Kidney glomerular epithelial cell (primary cell): ENCODE measurements at regions not wholly inside any gene's neighbourhood (a gene's known extent, or its start where the extent isn't known, plus 50 kb on each side); places are given as distances from the start of the nearest gene placed in this dataset.

ENCODE experiments used
- DNase-seq: peaks from one replicate; lab custom pipeline; 2025; lab: John Stamatoyannopoulos, UW

DNA sequence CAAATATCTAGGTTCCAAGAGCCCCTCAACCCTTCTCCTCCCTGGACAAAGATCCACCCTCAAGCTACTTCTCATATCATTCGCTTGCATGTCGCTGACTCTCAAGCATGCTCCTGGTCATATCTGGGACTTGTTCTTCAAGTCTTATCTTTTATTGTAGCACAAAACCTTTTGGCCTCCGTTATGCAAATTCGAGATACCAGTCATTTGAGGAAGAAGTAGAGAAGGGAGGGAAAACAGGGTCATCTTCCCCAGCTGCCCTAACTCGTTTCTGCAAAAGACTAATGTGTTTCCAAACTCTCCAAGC is 63.8 kb upstream of the ETS2 start:
- DNase-seq, result no peak

GRCh38 chr21:38742580-38743260 is 63.0 kb upstream of the ETS2 start:
- no peak for DNase-seq

DNA sequence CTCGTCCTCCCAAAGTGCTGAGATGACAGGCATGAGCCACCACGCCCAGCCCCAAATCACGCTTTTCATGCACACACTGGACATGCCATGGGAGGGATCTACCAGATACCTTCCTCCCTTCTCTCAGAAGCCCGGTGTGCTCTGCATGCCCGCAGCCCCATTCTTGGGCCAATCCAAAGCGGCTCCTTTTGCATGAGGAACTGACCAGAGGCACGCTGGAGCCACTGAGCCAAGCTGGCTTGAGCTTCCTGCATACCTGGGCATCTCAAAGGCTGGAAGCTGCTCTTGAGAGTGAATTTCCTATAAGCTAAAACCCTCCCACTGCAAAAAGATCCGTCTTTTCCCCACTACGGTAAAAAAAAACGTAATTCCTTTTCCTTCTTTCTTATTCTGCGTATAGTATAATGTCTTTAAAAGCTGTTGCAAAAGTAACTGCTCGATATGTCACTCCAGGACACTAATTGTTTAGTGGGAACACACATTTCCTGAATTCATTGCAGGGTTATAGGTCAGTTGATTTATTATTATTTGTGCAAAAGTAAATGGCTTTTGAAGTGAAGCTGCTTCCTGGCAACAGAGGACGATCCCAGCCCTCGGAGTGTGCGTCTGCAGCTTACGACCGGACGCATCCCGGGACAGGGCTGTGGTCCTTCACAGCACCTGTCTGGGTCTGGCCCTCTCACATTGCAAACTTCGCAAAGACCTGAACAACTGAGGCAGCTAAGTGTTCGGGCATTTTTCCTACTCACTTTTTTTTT is 61.8 kb upstream of the ETS2 start:
- no peak for DNase-seq

GRCh38 chr21:38744861-38745260 is 60.9 kb upstream of the ETS2 start:
- DNase-seq, result no peak

DNA sequence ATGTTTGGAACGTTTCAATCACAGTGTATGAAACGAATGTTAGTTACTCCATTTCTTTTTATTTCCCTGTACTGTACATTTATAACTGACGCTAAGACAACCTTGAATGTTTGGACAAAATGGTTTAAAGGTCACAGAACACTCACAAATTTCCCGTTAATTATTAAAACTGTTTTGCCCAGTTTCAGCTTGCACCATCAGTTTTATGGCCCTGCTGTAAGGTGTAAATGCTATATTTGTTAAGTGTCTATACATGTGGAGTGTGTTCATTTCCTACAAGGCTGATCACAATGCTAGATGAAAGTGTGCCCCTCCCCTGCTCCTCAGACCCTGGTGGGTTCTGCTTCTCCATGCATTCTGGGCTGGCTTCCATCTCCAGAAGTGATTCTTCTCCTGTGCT is 57.9 kb upstream of the ETS2 start:
- no peak for DNase-seq

DNA sequence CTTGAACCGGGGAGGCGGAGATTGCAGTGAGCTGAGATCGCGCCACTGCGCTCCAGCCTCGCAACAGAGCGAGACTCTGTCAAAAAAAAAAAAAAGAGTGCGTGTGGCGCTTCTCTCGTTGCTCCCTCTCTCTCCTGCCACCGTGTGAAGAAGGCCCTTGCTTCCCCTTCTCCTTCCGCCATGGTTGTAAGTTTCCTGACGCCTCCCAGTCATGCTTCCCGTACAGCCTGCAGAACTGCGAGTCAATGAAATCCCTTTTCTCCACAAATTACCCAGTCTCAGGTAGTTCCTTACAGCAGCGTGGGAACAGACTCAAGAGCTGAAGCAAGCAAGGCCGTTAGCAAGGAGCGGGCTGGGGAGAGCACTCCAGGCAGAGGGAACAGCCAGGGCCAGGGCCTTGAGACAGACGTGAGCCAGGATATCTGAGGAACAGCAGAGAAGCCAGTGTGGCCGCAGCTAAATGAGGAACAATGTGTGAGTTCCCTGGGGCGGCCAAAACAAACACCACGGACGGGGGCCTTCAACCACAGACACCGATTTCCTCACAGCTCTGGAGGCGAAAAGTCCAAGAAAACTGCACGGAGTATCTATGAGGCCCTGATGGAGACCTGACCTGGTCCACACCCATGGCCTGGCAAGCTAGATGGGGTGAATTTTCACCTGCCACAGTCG is 54.2 kb upstream of the ETS2 start:
- DNase-seq, result no peak

- no peak for DNase-seq
These were observed 53.7 kb upstream of the ETS2 start for GRCh38 chr21:38752051-38752505.

- no peak for DNase-seq
These were observed 52.6 kb upstream of the ETS2 start for GRCh38 chr21:38753114-38753513.

DNA sequence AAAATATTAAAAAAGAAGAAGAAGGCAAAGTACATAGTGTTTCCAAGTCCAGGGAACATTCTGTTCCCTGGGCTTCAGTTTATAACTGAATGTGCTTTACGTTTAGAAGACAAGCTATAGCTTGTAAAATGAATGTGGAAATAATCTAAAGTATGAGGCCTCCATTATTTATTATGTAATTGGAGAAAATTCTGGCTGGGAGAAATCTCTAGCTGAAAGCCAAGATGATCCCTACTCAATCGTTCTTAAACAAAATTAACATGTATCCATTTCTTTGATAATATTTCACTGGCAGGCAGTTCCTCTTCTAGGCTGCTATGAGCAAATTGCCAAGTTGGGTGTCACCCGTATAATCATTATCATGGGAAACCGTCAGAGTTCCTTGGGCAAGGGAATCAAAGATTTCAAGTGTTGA is 52.2 kb upstream of the ETS2 start:
- DNase-seq, result no peak
